Suprapubic skin (tissue), 4 donors: ENCODE measurements at regions not wholly inside any gene's neighbourhood (a gene's known extent, or its start where the extent isn't known, plus 50 kb on each side); places are given as distances from the start of the nearest gene placed in this dataset.

Source experiments
- CTCF ChIP-seq, 2 donors: fragments of 200-600 bp in 1 of 2; fragments of 450-650 bp in 1 of 2; sonication (generic) in 1 of 2; IDR thresholded peaks; one replicate each; pipeline ENCODE4 v1.5.1; 2016 to 2019; ENCODE audit warnings: antibody characterized with exemption in 2 of 2, mild to moderate bottlenecking in 1 of 2, moderate library complexity in 1 of 2
- POLR2A ChIP-seq, 2 donors: fragments of 450-650 bp; IDR thresholded peaks; one replicate each; pipeline ENCODE4 v1.6.1; 2017; ENCODE audit warnings: antibody characterized with exemption in 2 of 2, mild to moderate bottlenecking in 2 of 2, moderate library complexity in 2 of 2
- POLR2AphosphoS5 ChIP-seq, 3 donors: sonication (generic); formaldehyde crosslinking; IDR thresholded peaks; one replicate each; pipeline ENCODE4 v1.6.1; 2017; ENCODE audit warnings: antibody characterized with exemption in 3 of 3

GRCh38 chr13:99823961-99824360, 147.6 kb downstream of the ZIC5 start:
- no peak for TF ChIP-seq POLR2A (IDR thresholded peaks at IDR 0.05)
- no peak for TF ChIP-seq CTCF (IDR thresholded peaks at IDR 0.05)
- no peak for TF ChIP-seq POLR2AphosphoS5 (IDR thresholded peaks at IDR 0.05)
